GM20000 (cell line): ENCODE measurements at regions not wholly inside any gene's neighbourhood (a gene's known extent, or its start where the extent isn't known, plus 50 kb on each side); places are given as distances from the start of the nearest gene placed in this dataset.

Source experiments
- DNase-seq: peaks from one replicate; pipeline ENCODE4 v3.0.0; 2012; ENCODE audit warnings: low spot score
- CTCF ChIP-seq: IDR thresholded peaks from 2 replicates; pipeline ENCODE4 v1.5.1; 2012; ENCODE audit warnings: mild to moderate bottlenecking, control low read depth; ENCODE audit errors: extremely low read depth, missing control alignments

GRCh38 chr16:85321509-85322271 lies 209.4 kb upstream of the CIBAR2 start:
- no peak for DNase-seq
- TF ChIP-seq CTCF = no peak

GRCh38 chr16:85323230-85323960 lies 211.1 kb upstream of the CIBAR2 start:
- no peak for TF ChIP-seq CTCF
- DNase-seq = no peak

DNA sequence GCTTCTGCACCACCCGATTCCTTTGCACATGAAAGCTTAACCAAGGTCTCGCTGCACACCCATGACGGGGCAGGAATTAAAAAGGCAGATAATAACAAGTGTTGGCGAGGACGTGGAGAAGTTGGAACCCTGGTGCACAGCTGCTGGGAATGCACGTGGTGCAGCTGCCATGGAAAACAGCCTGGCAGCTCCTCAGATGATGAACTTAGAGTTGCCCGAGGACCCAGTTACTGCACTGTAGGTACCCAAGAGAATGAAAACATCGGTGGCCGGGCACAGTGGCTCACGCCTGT lies 211.6 kb upstream of the CIBAR2 start:
- TF ChIP-seq CTCF = no peak
- no peak for DNase-seq

DNA sequence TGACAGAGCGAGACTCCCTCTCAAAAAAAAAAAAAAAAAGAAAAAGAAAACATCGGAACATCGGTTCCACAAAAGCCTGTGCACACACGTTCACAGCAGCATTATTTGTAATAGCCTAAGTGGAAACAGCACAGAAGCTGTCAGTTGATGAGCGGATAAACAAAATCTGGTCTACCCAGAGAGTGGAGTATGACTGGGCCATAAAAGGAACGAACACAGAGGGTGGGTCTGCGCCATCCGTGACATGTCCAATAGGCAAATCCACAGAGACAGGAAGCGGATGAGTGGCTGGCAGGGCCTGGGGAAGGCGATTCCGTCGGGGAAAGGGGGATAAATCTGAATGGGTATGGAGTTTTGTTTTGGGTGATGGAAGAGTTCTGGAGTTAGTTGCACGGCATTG lies 212.2 kb upstream of the CIBAR2 start:
- TF ChIP-seq CTCF = no peak
- DNase-seq = no peak

DNA sequence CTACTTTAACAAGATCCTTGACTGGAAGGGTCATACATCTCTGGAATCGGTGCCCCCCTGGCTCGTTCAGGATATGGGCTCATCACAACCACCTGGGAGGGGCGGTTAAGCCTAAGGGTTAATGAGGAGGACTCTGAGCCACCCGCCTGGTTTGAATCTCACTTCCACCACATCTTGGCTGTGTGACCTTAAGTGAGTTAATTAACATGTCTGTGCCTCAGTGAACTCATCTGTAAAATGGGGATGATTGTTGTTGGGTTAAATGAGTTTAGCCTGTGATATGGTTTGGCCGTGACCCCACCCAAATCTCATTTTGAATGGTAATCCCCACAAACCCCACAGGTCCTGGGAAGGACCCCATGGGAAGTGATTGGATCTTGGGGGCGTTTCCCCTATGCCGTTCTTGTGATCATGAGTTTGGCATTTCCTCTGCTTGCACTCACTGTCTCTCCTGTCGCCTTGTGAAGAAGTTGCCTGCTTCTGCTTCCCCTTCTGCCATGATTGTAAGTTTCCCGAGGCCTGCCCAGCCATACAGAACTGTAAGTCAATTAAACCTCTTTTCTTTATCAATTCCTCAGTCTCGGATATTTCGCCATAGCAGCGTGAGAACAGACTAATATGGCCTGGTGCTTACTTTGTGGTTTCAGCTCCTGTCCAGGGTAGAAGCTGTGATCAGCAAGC lies 214.0 kb upstream of the CIBAR2 start:
- DNase-seq = no peak

GRCh38 chr16:85326794-85327181 lies 214.5 kb upstream of the CIBAR2 start:
- DNase-seq = no peak

More for the DNA sequence above, 214.0 kb upstream of the CIBAR2 start:
- TF ChIP-seq CTCF = no peak

More at GRCh38 chr16:85326794-85327181, 214.5 kb upstream of the CIBAR2 start:
- TF ChIP-seq CTCF = no peak
